ENCODE measurements at regions not wholly inside any gene's neighbourhood (a gene's known extent, or its start where the extent isn't known, plus 50 kb on each side); places are given as distances from the start of the nearest gene placed in this dataset.

GRCh38 chr3:117463276-117464115 lies 753.9 kb downstream of the TUSC7 start:
- DNase-seq (ENCODE audit: low spot score) = no peak

- no peak for DNase-seq (ENCODE audit: low spot score)
Observed at GRCh38 chr3:117471831-117472230, 762.3 kb downstream of the TUSC7 start.

GRCh38 chr3:117473981-117474538 lies 764.5 kb downstream of the TUSC7 start:
- no peak for DNase-seq (ENCODE audit: low spot score)

- DNase-seq (ENCODE audit: low spot score) = no peak
Observed at GRCh38 chr3:117476572-117476971, 767.0 kb downstream of the TUSC7 start.

- no peak for DNase-seq (ENCODE audit: low spot score)
Observed at GRCh38 chr3:117477214-117477755, 767.7 kb downstream of the TUSC7 start.

- no peak for DNase-seq (ENCODE audit: low spot score)
Observed at GRCh38 chr3:117479095-117479494, 769.5 kb downstream of the TUSC7 start.

- DNase-seq (ENCODE audit: low spot score) = no peak
Observed at GRCh38 chr3:117480525-117480924, 770.9 kb downstream of the TUSC7 start.

GRCh38 chr3:117480972-117481371 lies 771.4 kb downstream of the TUSC7 start:
- DNase-seq (ENCODE audit: low spot score) = no peak

GRCh38 chr3:117483839-117484238 lies 774.3 kb downstream of the TUSC7 start:
- DNase-seq (ENCODE audit: low spot score) = no peak

- no peak for DNase-seq (ENCODE audit: low spot score)
Observed at GRCh38 chr3:117485841-117486240, 776.3 kb downstream of the TUSC7 start.

GRCh38 chr3:117486719-117487716 lies 777.4 kb downstream of the TUSC7 start:
- DNase-seq (ENCODE audit: low spot score) = no peak

GRCh38 chr3:117488983-117489382 lies 779.4 kb downstream of the TUSC7 start:
- no peak for DNase-seq (ENCODE audit: low spot score)

GRCh38 chr3:117489663-117490079 lies 780.1 kb downstream of the TUSC7 start:
- no peak for DNase-seq (ENCODE audit: low spot score)

- DNase-seq (ENCODE audit: low spot score) = no peak
Observed at GRCh38 chr3:117490716-117491115, 781.1 kb downstream of the TUSC7 start.

GRCh38 chr3:117495620-117496019 lies 786.0 kb downstream of the TUSC7 start:
- no peak for DNase-seq (ENCODE audit: low spot score)

GRCh38 chr3:117499189-117499870 lies 789.8 kb downstream of the TUSC7 start:
- DNase-seq (ENCODE audit: low spot score) = no peak

- no peak for DNase-seq (ENCODE audit: low spot score)
Observed at GRCh38 chr3:117507958-117508357, 798.4 kb downstream of the TUSC7 start.

GRCh38 chr3:117509858-117510257 lies 800.3 kb downstream of the TUSC7 start:
- no peak for DNase-seq (ENCODE audit: low spot score)

GRCh38 chr3:117510396-117510795 lies 800.8 kb downstream of the TUSC7 start:
- no peak for DNase-seq (ENCODE audit: low spot score)

- DNase-seq (ENCODE audit: low spot score) = no peak
Observed at GRCh38 chr3:117512975-117513374, 803.4 kb downstream of the TUSC7 start.

- DNase-seq (ENCODE audit: low spot score) = no peak
Observed at GRCh38 chr3:117515309-117515708, 805.7 kb downstream of the TUSC7 start.

GRCh38 chr3:117518364-117518763 lies 808.8 kb downstream of the TUSC7 start:
- no peak for DNase-seq (ENCODE audit: low spot score)

All from hematopoietic multipotent progenitor cell treated with erythropoietin and hydrocortisone succinate and interleukin-3 and kit ligand, for 15 days (in vitro differentiated cells).